Renal pelvis (tissue), 1 donor: ENCODE measurements at regions not wholly inside any gene's neighbourhood (a gene's known extent, or its start where the extent isn't known, plus 50 kb on each side); places are given as distances from the start of the nearest gene placed in this dataset.

Source experiments
- DNase-seq: peaks from one replicate; pipeline ENCODE4 v3.0.0-alpha.2; 2013

- DNase-seq: no peak
These were observed 101.3 kb upstream of the IGFBP3 start for GRCh38 chr7:46022397-46022796.

- DNase-seq: no peak
These were observed 94.2 kb upstream of the IGFBP3 start for GRCh38 chr7:46015107-46015868.

- DNase-seq: no peak
These were observed 90.4 kb upstream of the IGFBP3 start for GRCh38 chr7:46011501-46011900.

- DNase-seq: no peak
These were observed 90.0 kb upstream of the IGFBP3 start for GRCh38 chr7:46011059-46011458.

- DNase-seq: no peak
These were observed 88.1 kb upstream of the IGFBP3 start for GRCh38 chr7:46009211-46009610.

- peak; percentile 48 for DNase-seq
These were observed 87.0 kb upstream of the IGFBP3 start for GRCh38 chr7:46007990-46008643.

- DNase-seq: no peak
These were observed 86.1 kb upstream of the IGFBP3 start for GRCh38 chr7:46007194-46007593.

- no peak for DNase-seq
These were observed 85.7 kb upstream of the IGFBP3 start for GRCh38 chr7:46006723-46007122.

- no peak for DNase-seq
These were observed 85.1 kb upstream of the IGFBP3 start for GRCh38 chr7:46006212-46006611.

GRCh38 chr7:46004965-46005364 lies 83.9 kb upstream of the IGFBP3 start:
- DNase-seq: no peak

- no peak for DNase-seq
These were observed 83.1 kb upstream of the IGFBP3 start for GRCh38 chr7:46003896-46004875.

GRCh38 chr7:46003161-46003560 lies 82.1 kb upstream of the IGFBP3 start:
- DNase-seq: no peak

- no peak for DNase-seq
These were observed 79.4 kb upstream of the IGFBP3 start for GRCh38 chr7:46000513-46000912.

- no peak for DNase-seq
These were observed 78.5 kb upstream of the IGFBP3 start for GRCh38 chr7:45999541-45999940.

- DNase-seq: no peak
These were observed 77.4 kb upstream of the IGFBP3 start for GRCh38 chr7:45998506-45998905.

- DNase-seq: no peak
These were observed 72.5 kb upstream of the IGFBP3 start for GRCh38 chr7:45993621-45994020.

GRCh38 chr7:45992826-45993225 lies 71.8 kb upstream of the IGFBP3 start:
- no peak for DNase-seq

- DNase-seq: no peak
These were observed 69.2 kb upstream of the IGFBP3 start for GRCh38 chr7:45990276-45990675.

GRCh38 chr7:45988405-45989057 lies 67.5 kb upstream of the IGFBP3 start:
- no peak for DNase-seq

- DNase-seq: no peak
These were observed 66.6 kb upstream of the IGFBP3 start for GRCh38 chr7:45987521-45988290.
